ENCODE measurements at regions not wholly inside any gene's neighbourhood (a gene's known extent, or its start where the extent isn't known, plus 50 kb on each side); places are given as distances from the start of the nearest gene placed in this dataset.

GRCh38 chr15:97215629-97216028 lies 744.9 kb upstream of the ARRDC4 start:
- DNase-seq (ENCODE audit: extremely low read depth, low read depth): no peak
- TF ChIP-seq CTCF (IDR thresholded peaks at IDR 0.05; ENCODE audit: low read depth, low read length): no peak

- no peak for DNase-seq (ENCODE audit: extremely low read depth, low read depth)
- TF ChIP-seq CTCF (IDR thresholded peaks at IDR 0.05; ENCODE audit: low read depth, low read length): no peak
Observed at GRCh38 chr15:97224191-97224641, 736.3 kb upstream of the ARRDC4 start.

GRCh38 chr15:97234851-97235610 lies 725.5 kb upstream of the ARRDC4 start:
- DNase-seq (ENCODE audit: extremely low read depth, low read depth): no peak

GRCh38 chr15:97235611-97235985 lies 724.9 kb upstream of the ARRDC4 start:
- DNase-seq (ENCODE audit: extremely low read depth, low read depth): no peak
- TF ChIP-seq CTCF (IDR thresholded peaks at IDR 0.05; ENCODE audit: low read depth, low read length): no peak

More at GRCh38 chr15:97234851-97235610, 725.5 kb upstream of the ARRDC4 start:
- peak; percentile 85 for TF ChIP-seq CTCF (IDR thresholded peaks at IDR 0.05; ENCODE audit: low read depth, low read length)

GRCh38 chr15:97236140-97236539 lies 724.4 kb upstream of the ARRDC4 start:
- DNase-seq (ENCODE audit: extremely low read depth, low read depth): no peak
- no peak for TF ChIP-seq CTCF (IDR thresholded peaks at IDR 0.05; ENCODE audit: low read depth, low read length)

GRCh38 chr15:97237160-97237559 lies 723.3 kb upstream of the ARRDC4 start:
- no peak for DNase-seq (ENCODE audit: extremely low read depth, low read depth)
- no peak for TF ChIP-seq CTCF (IDR thresholded peaks at IDR 0.05; ENCODE audit: low read depth, low read length)

GRCh38 chr15:97248376-97248775 lies 712.1 kb upstream of the ARRDC4 start:
- TF ChIP-seq CTCF (IDR thresholded peaks at IDR 0.05; ENCODE audit: low read depth, low read length): no peak
- DNase-seq (ENCODE audit: extremely low read depth, low read depth): no peak

Measured in AG09319 (cell line).